ENCODE measurements at regions not wholly inside any gene's neighbourhood (a gene's known extent, or its start where the extent isn't known, plus 50 kb on each side); places are given as distances from the start of the nearest gene placed in this dataset.
"Not testable (repeated sequence)": the region's sequence is repeated elsewhere in the genome, so short reads cannot be mapped to it uniquely, and the experiment has no call there.

- Histone ChIP-seq H3K36me3 (no peaks in the 10 kb centered on the region), H3K4me3 (ENCODE audit: low read depth, low read length) (no peak overlapping the region), H3K27ac (no peak overlapping the region), H3K9me3 (ENCODE audit: severe bottlenecking) (no peaks in the 10 kb centered on the region), H3K27me3 (ENCODE audit: insufficient read depth, low read depth, severe bottlenecking) (no peaks in the 10 kb centered on the region)
- DNase-seq = no peak
- no peak for TF ChIP-seq CTCF (IDR thresholded peaks at IDR 0.05; ENCODE audit: low read depth, low read length)
Observed at GRCh38 chr2:194824450-194824849, 832.6 kb upstream of the SLC39A10 start.

GRCh38 chr2:194822657-194823056 lies 834.4 kb upstream of the SLC39A10 start:
- no peaks in the 10 kb centered on the region for H3K27me3 ChIP-seq (ENCODE audit: insufficient read depth, low read depth, severe bottlenecking)
- H3K9me3 ChIP-seq (ENCODE audit: severe bottlenecking) = no peaks in the 10 kb centered on the region
- no peaks in the 10 kb centered on the region for H3K36me3 ChIP-seq
- no peak overlapping the region for H3K4me3 ChIP-seq (ENCODE audit: low read depth, low read length)
- no peak overlapping the region for H3K27ac ChIP-seq
- DNase-seq = no peak
- no peak for TF ChIP-seq CTCF (IDR thresholded peaks at IDR 0.05; ENCODE audit: low read depth, low read length)

GRCh38 chr2:194822097-194822496 lies 834.9 kb upstream of the SLC39A10 start:
- no peak overlapping the region for H3K27ac ChIP-seq

GRCh38 chr2:194819367-194819766 lies 837.7 kb upstream of the SLC39A10 start:
- Histone ChIP-seq H3K4me3 (ENCODE audit: low read depth, low read length) (no peak overlapping the region), H3K27me3 (ENCODE audit: insufficient read depth, low read depth, severe bottlenecking) (no peaks in the 10 kb centered on the region), H3K36me3 (no peaks in the 10 kb centered on the region), H3K9me3 (ENCODE audit: severe bottlenecking) (no peaks in the 10 kb centered on the region), H3K27ac (no peak overlapping the region)
- TF ChIP-seq CTCF (IDR thresholded peaks at IDR 0.05; ENCODE audit: low read depth, low read length) = no peak
- DNase-seq = no peak

More at GRCh38 chr2:194822097-194822496, 834.9 kb upstream of the SLC39A10 start:
- Histone ChIP-seq H3K36me3 (no peaks in the 10 kb centered on the region), H3K4me3 (ENCODE audit: low read depth, low read length) (no peak overlapping the region), H3K9me3 (ENCODE audit: severe bottlenecking) (no peaks in the 10 kb centered on the region), H3K27me3 (ENCODE audit: insufficient read depth, low read depth, severe bottlenecking) (no peaks in the 10 kb centered on the region)
- DNase-seq = no peak
- TF ChIP-seq CTCF (IDR thresholded peaks at IDR 0.05; ENCODE audit: low read depth, low read length) = no peak

DNA sequence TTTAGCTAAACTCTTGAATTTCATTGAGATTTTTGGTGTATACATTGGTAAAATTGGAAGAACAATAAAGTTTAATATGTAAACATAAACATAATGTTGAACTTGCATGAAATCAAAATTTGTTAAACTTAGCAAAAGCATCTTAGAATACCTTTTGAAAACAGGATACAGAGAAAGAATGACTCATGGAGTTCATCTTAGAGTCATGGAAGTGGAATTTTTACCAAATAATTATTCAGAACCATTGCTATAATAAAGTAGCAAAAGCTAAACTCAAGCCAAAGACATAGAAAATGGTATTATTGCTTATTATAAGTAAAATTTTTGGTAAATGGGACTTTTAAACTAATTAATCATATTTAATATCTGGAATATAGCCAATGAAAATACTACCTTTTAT lies 841.6 kb upstream of the SLC39A10 start:
- Histone ChIP-seq H3K4me3 (ENCODE audit: low read depth, low read length) (no peak overlapping the region), H3K36me3 (no peaks in the 10 kb centered on the region), H3K9me3 (ENCODE audit: severe bottlenecking) (no peaks in the 10 kb centered on the region), H3K27ac (no peak overlapping the region), H3K27me3 (ENCODE audit: insufficient read depth, low read depth, severe bottlenecking) (no peaks in the 10 kb centered on the region)
- no peak for DNase-seq
- TF ChIP-seq CTCF (IDR thresholded peaks at IDR 0.05; ENCODE audit: low read depth, low read length) = no peak

DNA sequence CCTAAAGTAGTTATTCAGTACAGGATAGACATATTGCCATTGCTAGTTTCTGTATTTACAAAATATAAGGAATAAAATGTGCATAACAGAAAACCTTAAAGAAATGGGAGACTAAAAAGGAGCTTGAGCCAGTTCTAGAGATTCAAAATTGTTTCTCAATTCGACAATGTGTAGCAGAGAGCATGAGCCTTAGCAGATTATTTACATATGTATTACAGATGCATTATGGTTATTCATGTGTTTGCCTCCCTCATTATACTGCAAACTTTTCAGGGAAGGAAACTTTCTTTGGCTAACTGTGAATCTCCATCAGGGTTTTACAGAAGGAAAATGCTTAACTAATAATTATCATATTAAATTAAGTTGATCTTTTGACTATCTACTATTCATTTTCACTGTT lies 854.4 kb upstream of the SLC39A10 start:
- H3K9me3 ChIP-seq (ENCODE audit: severe bottlenecking) = no peaks in the 10 kb centered on the region
- no peak for TF ChIP-seq CTCF (IDR thresholded peaks at IDR 0.05; ENCODE audit: low read depth, low read length)
- H3K27ac ChIP-seq = no peak overlapping the region
- H3K27me3 ChIP-seq (ENCODE audit: insufficient read depth, low read depth, severe bottlenecking) = no peaks in the 10 kb centered on the region
- DNase-seq = no peak
- no peak overlapping the region for H3K4me3 ChIP-seq (ENCODE audit: low read depth, low read length)
- no peaks in the 10 kb centered on the region for H3K36me3 ChIP-seq

- not testable (repeated sequence) for H3K36me3 ChIP-seq; DNase-seq; H3K27me3 ChIP-seq (ENCODE audit: insufficient read depth, low read depth, severe bottlenecking); H3K27ac ChIP-seq; H3K4me3 ChIP-seq (ENCODE audit: low read depth, low read length); H3K9me3 ChIP-seq (ENCODE audit: severe bottlenecking)
Observed at GRCh38 chr2:194787071-194787470, 870.0 kb upstream of the SLC39A10 start.

- not testable (repeated sequence) for H3K9me3 ChIP-seq (ENCODE audit: severe bottlenecking); DNase-seq; H3K4me3 ChIP-seq (ENCODE audit: low read depth, low read length); H3K27ac ChIP-seq; H3K36me3 ChIP-seq; H3K27me3 ChIP-seq (ENCODE audit: insufficient read depth, low read depth, severe bottlenecking)
Observed at GRCh38 chr2:194771394-194771793, 885.6 kb upstream of the SLC39A10 start.

Data from WERI-Rb-1 (cell line).